Stomach (tissue), 4 donors: ENCODE measurements at regions not wholly inside any gene's neighbourhood (a gene's known extent, or its start where the extent isn't known, plus 50 kb on each side); places are given as distances from the start of the nearest gene placed in this dataset.

Source experiments
- CTCF ChIP-seq, 7 experiments: fragments of 450-650 bp in 4 of 7; fragments of 200-600 bp in 3 of 7; sonication (generic) in 3 of 7; IDR thresholded peaks; one replicate each; pipeline ENCODE4 v1.5.1; 2016 to 2019; ENCODE audit warnings: antibody characterized with exemption in 7 of 7, control low read depth in 2 of 7, mild to moderate bottlenecking in 1 of 7
- EP300 ChIP-seq: sonication (generic); formaldehyde crosslinking; IDR thresholded peaks from one replicate; pipeline ENCODE4 v1.6.1; 2017; ENCODE audit warnings: antibody characterized with exemption
- POLR2A ChIP-seq, 4 donors: fragments of 450-650 bp; IDR thresholded peaks; one replicate each; pipeline ENCODE4 v1.6.1; 2016; ENCODE audit warnings: antibody characterized with exemption in 4 of 4, control low read depth in 2 of 4, mild to moderate bottlenecking in 1 of 4, moderate library complexity in 1 of 4
- POLR2AphosphoS5 ChIP-seq, 3 donors: sonication (generic); formaldehyde crosslinking; IDR thresholded peaks; one replicate each; pipeline ENCODE4 v1.6.1; 2016; ENCODE audit warnings: antibody characterized with exemption in 3 of 3

- no peak for TF ChIP-seq POLR2A (IDR thresholded peaks at IDR 0.05)
- no peak for TF ChIP-seq CTCF (IDR thresholded peaks at IDR 0.05)
- TF ChIP-seq EP300: no peak
- no peak for TF ChIP-seq POLR2AphosphoS5 (IDR thresholded peaks at IDR 0.05)
Measured at GRCh38 chr20:40977218-40977617, 51.4 kb upstream of the TOP1 start.
